ENCODE measurements at regions not wholly inside any gene's neighbourhood (a gene's known extent, or its start where the extent isn't known, plus 50 kb on each side); places are given as distances from the start of the nearest gene placed in this dataset.

- DNase-seq (ENCODE audit: low spot score) = no peak
Observed at GRCh38 chr11:45597097-45597496, 68.3 kb downstream of the CHST1 start.

DNA sequence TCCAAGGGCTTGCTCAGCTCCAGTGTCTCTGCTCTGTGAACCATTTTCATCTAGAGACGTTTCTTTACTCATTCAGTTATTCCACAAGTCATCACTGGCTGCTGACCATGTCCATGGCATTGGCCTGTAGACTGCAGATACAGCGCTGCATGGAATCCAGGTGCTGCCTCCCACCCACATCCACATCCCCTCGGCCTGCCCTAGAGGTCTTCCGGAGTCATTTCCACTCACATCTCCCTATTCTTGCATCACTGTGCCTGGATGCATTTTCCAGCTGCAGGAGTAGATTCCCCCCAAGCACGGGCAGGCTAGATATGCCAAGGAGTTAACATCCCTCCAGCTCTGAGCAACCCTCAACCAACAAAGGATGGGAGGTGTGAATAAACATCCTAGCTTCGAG, 68.9 kb downstream of the CHST1 start:
- DNase-seq (ENCODE audit: low spot score) = no peak

GRCh38 chr11:45593992-45594391, 71.4 kb downstream of the CHST1 start:
- DNase-seq (ENCODE audit: low spot score) = no peak

DNA sequence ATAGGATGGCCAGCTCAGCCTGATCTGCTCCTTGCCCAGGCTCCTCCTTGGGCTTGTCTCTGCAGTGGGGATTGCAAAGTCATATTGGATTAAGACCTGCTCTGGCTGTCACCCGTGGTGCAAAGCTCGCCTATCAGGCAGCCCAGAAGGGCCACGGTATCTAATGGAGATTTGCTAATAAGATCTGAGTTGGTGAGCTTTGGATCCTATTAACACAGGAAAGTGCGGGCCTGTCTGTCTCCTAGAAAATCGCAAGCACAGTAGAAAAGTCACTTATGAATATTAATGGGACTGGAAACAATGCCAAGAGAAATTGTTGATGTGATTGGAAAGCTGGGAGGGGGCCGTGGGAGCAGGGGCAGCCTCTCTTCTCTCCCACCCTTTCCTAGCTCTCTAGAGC, 72.8 kb downstream of the CHST1 start:
- DNase-seq (ENCODE audit: low spot score) = no peak

DNA sequence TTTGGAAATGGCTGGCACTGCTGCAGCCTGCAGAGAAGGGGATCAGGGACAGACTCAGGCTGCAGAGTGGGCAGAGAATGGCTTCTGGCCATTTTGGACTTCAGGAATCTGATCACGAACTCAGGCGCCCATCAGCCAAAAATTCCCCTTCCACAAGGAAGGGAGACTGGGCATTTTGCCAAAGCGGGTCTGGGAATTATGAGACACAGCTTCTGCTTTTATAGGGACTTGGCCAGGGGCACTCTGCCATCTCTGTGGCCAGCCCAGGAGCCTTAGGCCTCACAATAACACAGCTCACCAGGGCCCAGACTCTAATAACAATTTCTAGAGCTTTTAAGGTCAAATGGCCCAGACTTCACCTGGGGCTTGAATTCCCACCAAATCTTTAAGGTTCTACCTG, 74.7 kb downstream of the CHST1 start:
- DNase-seq (ENCODE audit: low spot score) = peak; percentile 31

DNA sequence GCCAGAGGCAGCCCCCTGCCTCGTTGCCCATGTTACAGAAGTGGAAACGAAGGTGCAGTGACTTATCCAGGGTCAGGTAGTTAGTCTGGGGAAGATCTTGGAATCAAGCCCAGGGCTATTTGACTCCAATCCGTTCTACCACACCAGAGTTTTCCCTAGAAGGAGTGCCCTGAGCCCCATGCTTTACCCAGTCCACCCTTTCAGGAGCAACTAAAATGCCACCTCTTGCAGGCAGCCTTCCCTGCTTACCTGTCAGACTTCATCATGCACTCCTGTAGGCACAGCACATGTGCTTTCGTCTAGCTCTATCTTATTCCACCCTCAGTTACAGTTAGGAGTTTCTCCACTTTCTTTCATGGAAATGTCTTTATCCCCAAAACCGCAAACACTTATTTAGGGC, 80.2 kb downstream of the CHST1 start:
- DNase-seq (ENCODE audit: low spot score) = no peak

GRCh38 chr11:45583981-45584566, 81.3 kb downstream of the CHST1 start:
- no peak for DNase-seq (ENCODE audit: low spot score)

DNA sequence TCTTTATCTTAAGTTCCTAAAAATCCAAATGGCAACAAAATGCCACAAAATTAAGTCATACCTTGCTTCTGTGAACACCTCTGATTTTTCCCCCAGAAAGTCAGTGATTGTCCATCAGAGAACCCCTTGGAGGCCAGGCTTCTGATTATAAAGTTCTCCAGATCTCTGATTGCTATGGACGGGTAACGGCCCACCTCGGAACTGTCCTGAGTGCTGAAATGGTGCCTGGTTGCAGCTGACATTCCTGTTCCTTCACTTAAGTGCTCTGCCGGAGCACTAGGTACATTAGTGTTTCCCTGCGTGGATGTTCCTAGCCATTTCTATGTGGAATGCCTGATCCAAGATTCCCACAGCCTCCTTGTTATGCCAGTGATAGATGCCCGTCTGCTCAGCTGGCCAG, 85.0 kb downstream of the CHST1 start:
- DNase-seq (ENCODE audit: low spot score) = no peak

DNA sequence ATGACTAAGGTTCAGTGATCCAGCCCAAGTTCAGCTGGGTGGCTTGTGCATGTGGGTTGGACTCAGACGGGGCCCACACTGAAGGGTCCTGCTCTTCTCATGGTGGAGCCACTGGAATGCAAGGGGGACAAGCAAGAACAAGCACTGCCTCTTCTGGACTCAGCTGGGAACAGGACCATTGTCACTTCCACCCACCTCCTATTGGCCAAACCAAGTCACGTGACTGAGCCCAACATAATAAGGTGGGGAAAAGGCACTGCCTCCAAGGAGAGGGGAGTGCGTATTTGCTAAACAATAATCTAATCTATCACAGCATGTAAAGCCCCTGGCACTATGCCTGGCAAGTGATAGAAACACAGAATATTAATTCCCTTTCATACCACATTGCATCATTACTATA, 87.1 kb downstream of the CHST1 start:
- DNase-seq (ENCODE audit: low spot score) = no peak

- no peak for DNase-seq (ENCODE audit: low spot score)
Observed at GRCh38 chr11:45577752-45578151, 87.7 kb downstream of the CHST1 start.

- no peak for DNase-seq (ENCODE audit: low spot score)
Observed at GRCh38 chr11:45576461-45577215, 88.8 kb downstream of the CHST1 start.

DNA sequence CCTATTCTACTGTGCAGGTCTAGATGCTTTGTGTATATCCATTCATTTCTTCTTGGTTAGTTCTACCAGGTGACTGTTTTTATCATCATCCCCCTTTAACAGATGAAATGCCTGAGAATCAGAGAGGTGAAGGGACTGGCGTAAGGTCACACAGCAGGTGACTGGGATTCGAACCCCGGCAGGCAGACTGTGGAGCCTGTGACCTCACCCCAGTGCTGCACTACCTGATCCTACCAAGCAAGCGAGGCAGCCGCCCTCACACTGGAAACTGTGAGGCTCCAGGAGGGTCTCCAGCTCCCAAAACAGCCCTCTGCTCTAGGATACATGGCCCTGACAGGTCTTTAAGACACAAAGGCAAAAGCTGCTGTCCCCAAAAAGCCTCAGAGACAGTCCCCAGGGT, 91.7 kb downstream of the CHST1 start:
- DNase-seq (ENCODE audit: low spot score) = no peak

DNA sequence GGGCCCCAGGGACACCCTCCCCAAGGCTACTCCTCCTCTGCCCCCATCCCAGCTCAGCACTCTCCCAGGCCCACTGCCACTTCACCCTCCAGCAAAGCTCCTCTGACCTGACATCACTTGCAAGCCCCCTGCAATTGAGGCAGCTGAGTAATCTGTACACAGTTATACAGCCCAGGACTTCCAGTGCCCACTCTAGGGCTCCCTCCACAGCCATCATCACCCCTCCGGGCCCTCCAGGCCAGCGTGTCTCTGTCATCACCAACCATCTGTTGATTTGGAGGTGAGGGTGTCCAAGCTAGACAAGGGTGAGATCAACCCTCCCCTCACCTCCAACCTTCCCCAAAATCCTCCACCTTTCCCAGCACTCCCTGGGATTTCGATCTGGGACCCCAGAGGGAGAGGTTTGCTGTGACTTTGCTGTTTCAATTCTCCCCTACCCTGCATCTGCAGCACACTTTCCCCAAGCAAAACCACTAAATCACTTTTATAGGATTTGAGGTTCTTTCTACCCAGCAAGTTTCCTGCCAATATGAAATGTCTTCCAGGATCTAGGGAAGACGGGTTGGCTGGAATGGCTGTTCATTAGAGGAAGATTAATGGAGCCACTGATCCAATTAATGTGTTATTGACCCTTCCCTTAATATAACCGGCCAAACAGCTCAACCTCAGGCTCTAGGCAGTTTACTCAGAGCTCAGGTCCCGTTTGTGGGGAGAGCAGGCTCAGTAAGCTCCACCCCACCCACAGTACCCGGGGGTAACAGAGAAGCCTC, 92.9 kb downstream of the CHST1 start:
- no peak for DNase-seq (ENCODE audit: low spot score)

DNA sequence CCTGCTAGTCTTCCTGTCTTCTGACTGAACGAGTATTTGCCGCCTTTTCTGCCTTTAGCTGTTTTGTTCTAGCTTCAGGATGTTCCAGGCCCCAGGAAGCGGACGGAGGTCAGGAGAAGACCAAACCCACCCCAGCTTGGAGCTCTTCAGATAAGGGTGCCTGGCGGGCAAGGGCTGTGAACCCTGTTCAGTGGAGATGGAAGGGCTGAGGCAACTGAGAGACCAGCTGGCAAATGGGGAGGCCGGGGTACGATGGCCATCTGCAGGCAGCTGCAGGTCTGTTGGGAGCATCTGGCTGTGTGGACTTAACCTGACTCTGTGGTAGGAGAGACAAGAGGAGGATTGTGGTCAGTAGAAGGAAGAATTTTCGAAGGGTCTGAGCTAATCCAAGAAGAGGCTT, 95.6 kb downstream of the CHST1 start:
- no peak for DNase-seq (ENCODE audit: low spot score)

DNA sequence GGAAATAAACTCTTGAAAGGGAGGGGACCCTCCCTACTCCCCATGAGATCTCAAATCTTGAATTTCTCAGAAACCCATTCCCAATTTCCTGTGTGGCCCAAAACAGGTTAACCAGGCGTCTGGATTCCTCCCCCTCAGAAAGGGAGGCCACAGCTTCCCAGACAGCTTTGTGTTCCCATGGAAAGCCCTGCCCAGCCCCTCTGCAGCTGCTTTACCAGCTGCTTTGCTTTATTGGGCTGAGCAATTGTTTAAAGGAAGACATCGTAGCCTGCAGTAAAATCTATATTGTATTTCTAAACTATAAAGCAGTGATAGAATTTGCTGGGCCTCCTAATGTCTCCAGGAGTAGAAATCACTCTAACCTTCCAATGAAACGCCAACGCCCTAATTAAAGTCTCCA, 97.4 kb downstream of the CHST1 start:
- DNase-seq (ENCODE audit: low spot score) = no peak

DNA sequence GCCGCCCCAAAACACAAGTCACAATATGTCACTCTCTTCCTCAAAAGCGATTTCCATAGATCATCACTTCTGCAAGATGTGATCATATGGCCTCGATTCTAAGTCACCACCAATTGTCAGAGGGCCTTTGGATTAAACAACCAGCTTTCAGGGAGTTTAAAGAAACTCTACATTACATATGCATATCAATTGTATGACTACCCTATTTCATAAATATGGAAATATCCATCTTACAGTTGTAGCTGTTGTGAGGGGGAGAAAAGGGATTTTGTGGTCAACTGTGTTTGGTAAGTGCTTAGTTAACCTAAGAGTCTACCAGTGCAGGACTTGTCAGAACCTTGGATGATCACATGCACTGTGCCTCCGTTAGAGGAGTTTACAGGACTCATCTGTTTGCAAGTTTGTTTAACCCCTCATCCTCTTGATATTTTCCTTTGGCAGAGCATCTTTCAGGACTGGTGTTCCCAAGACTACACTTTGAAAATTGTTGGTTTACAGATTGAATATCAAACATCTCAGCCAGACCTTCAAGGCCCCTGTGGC, 99.9 kb downstream of the CHST1 start:
- DNase-seq (ENCODE audit: low spot score) = no peak

DNA sequence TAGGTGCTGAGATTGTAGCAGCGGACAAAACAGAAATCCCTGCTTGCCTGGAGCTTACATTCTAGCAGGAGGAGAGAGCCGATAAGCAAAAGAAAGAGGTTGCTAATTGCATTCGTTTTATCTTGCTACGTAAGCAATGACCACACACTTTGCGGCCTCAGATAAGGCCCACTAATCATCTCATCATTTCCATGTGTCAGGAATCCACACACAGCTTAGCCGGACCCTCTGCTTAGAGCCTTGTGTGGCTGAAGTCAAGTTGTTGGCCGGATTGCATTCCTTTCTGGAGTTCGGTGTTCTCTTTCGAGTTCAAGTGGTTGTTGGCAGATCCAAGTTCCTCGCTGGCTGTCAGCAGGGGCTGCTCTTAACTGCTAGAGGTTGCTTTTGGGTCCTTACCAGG, 101.6 kb downstream of the CHST1 start:
- no peak for DNase-seq (ENCODE audit: low spot score)

- DNase-seq (ENCODE audit: low spot score) = no peak
Observed at GRCh38 chr11:45563171-45563570, 102.3 kb downstream of the CHST1 start.

GRCh38 chr11:45560913-45561281, 104.5 kb downstream of the CHST1 start:
- no peak for DNase-seq (ENCODE audit: low spot score)

- no peak for DNase-seq (ENCODE audit: low spot score)
Observed at GRCh38 chr11:45560155-45560912, 105.1 kb downstream of the CHST1 start.

DNA sequence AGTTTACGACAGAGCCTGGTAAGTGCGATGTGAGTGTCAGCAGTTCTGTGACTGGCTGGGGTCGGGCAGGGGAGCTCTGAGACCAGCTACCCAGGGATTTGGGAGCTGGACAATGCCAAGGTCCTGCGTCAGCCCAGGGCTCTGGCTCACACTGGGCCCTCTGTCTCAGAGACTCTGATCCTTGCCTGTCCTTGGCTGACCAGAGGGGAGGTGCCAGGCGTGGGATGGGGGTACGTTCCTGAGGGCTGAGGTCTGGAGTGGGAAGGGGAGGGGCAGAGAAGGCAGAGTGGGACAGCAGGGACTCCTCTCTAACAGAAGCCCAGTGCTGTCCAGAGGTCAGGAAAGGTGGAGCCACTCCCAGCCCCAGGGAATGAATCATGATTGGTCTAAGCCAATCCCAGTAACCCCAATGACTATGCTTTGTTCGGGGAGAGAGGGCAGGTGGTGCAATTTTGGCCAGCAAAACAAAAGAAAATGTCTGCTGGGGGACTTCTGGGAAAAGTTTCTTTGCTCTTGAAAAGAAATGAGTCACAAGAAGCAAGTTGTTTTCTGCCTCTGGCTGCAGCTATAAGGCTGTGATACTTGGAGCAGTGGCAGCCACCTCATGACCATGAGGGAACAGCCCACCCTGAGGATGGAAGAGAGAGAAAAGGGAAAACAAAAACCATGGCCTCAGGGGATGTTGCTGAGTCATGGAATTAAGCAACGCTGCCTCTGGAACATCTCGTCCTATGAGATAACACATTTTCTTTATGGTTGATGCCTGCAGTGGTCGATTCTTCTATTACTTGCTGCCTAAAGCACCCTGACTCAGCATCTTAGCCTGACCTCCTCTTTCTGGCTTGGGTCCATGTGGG, 108.3 kb downstream of the CHST1 start:
- DNase-seq (ENCODE audit: low spot score) = no peak

All from putamen (tissue), 1 donor.